Activated B cell treated with CpG ODN at 0.5 μM for 24 hours (primary cell): ENCODE measurements at regions not wholly inside any gene's neighbourhood (a gene's known extent, or its start where the extent isn't known, plus 50 kb on each side); places are given as distances from the start of the nearest gene placed in this dataset.

ENCODE experiments used
- ATAC-seq: fragments of 200-7000 bp; cut with Tn5 transposase; one replicate; pipeline ENCODE4 v1.10.0; 2021; ENCODE audit warnings: low read depth, mild to moderate bottlenecking, moderate library complexity
- CTCF ChIA-PET: fragments of 350-600 bp; sonication (Branson Sonifier 250); formaldehyde crosslinking; loops from one replicate; lab custom pipeline; 2021; ENCODE audit warnings: antibody characterized with exemption; lab: Charles Lee
- POLR2A ChIA-PET: fragments of 350-600 bp; sonication (Branson Sonifier 250); formaldehyde crosslinking; loops from one replicate; lab custom pipeline; 2021; ENCODE audit warnings: antibody characterized with exemption; lab: Charles Lee
- DNase-seq: peaks from one replicate; pipeline ENCODE4 v3.0.0; 2022
- H3K27ac Mint-ChIP-seq: one replicate; pipeline ENCODE4 v1.8.0; 2020; ENCODE audit warnings: mixed read lengths
- H3K27me3 Mint-ChIP-seq: one replicate; pipeline ENCODE4 v1.8.0; 2021; ENCODE audit warnings: mixed read lengths
- H3K36me3 Mint-ChIP-seq: one replicate; pipeline ENCODE4 v1.8.0; 2021; ENCODE audit warnings: low read depth, mixed read lengths
- H3K4me1 Mint-ChIP-seq: one replicate; pipeline ENCODE4 v1.8.0; 2021; ENCODE audit warnings: mixed read lengths
- H3K4me3 Mint-ChIP-seq: one replicate; pipeline ENCODE4 v1.8.0; 2020; ENCODE audit warnings: mild to moderate bottlenecking, mixed read lengths
- H3K9me3 Mint-ChIP-seq: one replicate; pipeline ENCODE4 v1.8.0; 2020; ENCODE audit warnings: mixed read lengths
- intact Hi-C: fragments of 100-400 bp; cut with micrococcal nuclease; formaldehyde crosslinking; loops from one replicate; pipeline ENCODE4 v1.15.1; 2024
- TF ChIP-seq, protein P1 (sequence below): fragments of 200-600 bp; IDR thresholded peaks from one replicate; pipeline ENCODE4 v1.8.0; 2022; ENCODE audit warnings: antibody characterized with exemption, mild to moderate bottlenecking

DNA sequence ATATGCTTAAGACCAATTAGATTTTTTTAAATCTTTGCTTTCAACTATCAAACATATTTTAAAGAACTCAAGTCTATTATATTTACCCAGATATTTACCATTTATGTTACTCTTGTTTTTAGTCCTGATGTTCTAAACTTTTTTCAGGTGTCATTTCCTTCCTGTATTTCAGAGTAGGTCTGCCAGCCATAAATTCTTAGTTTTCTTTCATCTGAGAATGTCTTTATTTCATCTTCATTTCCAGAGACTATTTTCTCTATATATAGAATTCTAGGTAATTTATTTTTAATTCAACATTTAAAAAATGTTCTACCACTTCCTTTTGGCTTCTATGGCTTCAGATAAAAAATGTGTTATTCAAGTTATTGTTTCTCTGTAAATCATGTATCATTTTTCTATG, 218.2 kb upstream of the AMIGO2 start:
- no peaks in the 10 kb centered on the region for H3K27me3 Mint-ChIP-seq
- H3K9me3 Mint-ChIP-seq, result peaks cover 13% of the 10 kb centered on the region
- H3K27ac Mint-ChIP-seq, result no peak overlapping the region
- POLR2A ChIA-PET, result interaction anchor here (0.6 to 2.9 kb wide), 4 partner anchors 9 to 1122 kb away, joined by 3 to 11 read pairs (median 6); no protein-coding TSS in a partner anchor
- DNase-seq, result no peak
- no peak for ATAC-seq
- no peak overlapping the region for H3K4me3 Mint-ChIP-seq
- TF ChIP-seq, protein P1, sequence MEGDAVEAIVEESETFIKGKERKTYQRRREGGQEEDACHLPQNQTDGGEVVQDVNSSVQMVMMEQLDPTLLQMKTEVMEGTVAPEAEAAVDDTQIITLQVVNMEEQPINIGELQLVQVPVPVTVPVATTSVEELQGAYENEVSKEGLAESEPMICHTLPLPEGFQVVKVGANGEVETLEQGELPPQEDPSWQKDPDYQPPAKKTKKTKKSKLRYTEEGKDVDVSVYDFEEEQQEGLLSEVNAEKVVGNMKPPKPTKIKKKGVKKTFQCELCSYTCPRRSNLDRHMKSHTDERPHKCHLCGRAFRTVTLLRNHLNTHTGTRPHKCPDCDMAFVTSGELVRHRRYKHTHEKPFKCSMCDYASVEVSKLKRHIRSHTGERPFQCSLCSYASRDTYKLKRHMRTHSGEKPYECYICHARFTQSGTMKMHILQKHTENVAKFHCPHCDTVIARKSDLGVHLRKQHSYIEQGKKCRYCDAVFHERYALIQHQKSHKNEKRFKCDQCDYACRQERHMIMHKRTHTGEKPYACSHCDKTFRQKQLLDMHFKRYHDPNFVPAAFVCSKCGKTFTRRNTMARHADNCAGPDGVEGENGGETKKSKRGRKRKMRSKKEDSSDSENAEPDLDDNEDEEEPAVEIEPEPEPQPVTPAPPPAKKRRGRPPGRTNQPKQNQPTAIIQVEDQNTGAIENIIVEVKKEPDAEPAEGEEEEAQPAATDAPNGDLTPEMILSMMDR, result no peak
- H3K4me1 Mint-ChIP-seq, result peaks cover 30% of the 10 kb centered on the region
- CTCF ChIA-PET, result interaction anchor here (0.8 kb wide), 1 partner anchor 28 kb away, joined by 3 read pairs; no protein-coding TSS in a partner anchor
- intact Hi-C loops, result no loop called here
- H3K36me3 Mint-ChIP-seq, result peaks cover 18% of the 10 kb centered on the region

DNA sequence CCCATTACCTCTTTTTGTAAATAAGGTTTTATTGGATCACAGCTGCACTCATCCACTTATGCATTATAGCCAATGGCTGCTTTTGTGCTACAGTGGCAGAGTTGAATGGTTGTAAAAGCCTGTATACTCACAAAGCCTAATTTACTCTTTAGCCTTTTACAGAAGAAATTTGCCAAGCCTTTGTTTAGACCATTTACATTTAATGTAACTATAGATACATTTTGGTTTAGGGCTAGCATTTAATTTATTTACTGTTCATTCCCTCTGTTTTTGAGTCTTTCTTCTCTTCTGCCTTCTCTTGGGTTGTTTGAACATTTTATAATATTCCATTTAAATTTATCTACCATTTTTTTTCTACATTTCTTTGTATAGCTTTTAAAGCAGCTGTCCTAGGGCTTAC, 217.1 kb upstream of the AMIGO2 start:
- ATAC-seq (no peak), DNase-seq (no peak)
- ChIA-PET CTCF (interaction anchor here (0.9 kb wide), 1 partner anchor 10 kb away, joined by 3 read pairs; no protein-coding TSS in a partner anchor), POLR2A (interaction anchor here (1.2 to 2.9 kb wide), 2 partner anchors 10 to 79 kb away, joined by 3 to 11 read pairs; no protein-coding TSS in a partner anchor)
- H3K36me3 Mint-ChIP-seq, result peaks cover 12% of the 10 kb centered on the region
- intact Hi-C loops, result no loop called here
- TF ChIP-seq, protein P1, result no peak
- H3K9me3 Mint-ChIP-seq, result peaks cover 10% of the 10 kb centered on the region
- no peak overlapping the region for H3K4me3 Mint-ChIP-seq
- H3K27ac Mint-ChIP-seq, result no peak overlapping the region
- peaks cover 18% of the 10 kb centered on the region for H3K4me1 Mint-ChIP-seq
- no peaks in the 10 kb centered on the region for H3K27me3 Mint-ChIP-seq

DNA sequence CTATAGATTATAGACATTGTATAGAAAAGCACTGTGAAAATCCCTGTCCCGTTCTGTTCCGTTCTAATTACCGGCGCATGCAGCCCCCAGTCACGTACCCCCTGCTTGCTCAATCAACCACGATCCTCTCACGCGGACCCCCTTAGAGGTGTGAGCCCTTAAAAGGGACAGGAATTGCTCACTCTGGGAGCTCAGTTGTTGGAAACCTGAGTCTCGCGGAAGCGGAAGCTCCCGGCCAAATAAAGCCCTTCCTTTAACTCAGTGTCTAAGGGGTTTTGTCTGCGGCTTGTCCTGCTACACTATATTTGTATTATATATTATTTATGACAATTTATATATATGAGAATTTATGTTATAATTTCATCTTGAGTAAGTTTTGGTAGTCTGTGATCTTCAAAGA, 213.6 kb upstream of the AMIGO2 start:
- ChIA-PET POLR2A (interaction anchor here (0.7 kb wide), 1 partner anchor 14 kb away, joined by 18 read pairs; no protein-coding TSS in a partner anchor), CTCF (no interaction called here)
- DNase-seq (no peak), ATAC-seq (no peak)
- Mint-ChIP-seq H3K36me3 (no peaks in the 10 kb centered on the region), H3K27ac (no peak overlapping the region), H3K27me3 (no peaks in the 10 kb centered on the region), H3K9me3 (no peaks in the 10 kb centered on the region), H3K4me1 (peaks cover 5% of the 10 kb centered on the region), H3K4me3 (no peak overlapping the region)
- intact Hi-C loops, result no loop called here
- TF ChIP-seq, protein P1, result no peak

DNA sequence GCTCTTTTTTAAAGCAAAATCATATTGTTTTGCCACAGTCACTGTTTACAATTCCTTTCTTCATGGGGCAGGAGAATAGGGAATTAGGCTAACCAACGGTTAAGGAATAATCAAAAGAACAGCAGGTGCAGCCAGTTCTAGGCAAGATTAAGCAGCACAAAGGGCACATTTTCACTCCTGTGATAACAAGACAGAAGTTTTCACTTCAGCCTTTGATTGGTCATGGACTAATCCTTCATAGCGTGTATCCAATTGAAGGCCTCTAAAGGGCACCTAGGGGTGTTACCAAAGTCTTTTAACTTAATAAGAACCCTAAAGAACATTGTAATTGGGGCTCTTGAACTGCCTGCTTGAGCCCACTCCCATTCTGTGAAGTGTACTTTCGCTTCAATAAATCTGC, 206.9 kb upstream of the AMIGO2 start:
- CTCF ChIA-PET, result no interaction called here
- Mint-ChIP-seq H3K36me3 (no peaks in the 10 kb centered on the region), H3K27me3 (no peaks in the 10 kb centered on the region), H3K27ac (no peak overlapping the region), H3K4me1 (no peaks in the 10 kb centered on the region), H3K4me3 (no peak overlapping the region), H3K9me3 (no peaks in the 10 kb centered on the region)
- DNase-seq (no peak), ATAC-seq (no peak)
- POLR2A ChIA-PET, result no interaction called here
- intact Hi-C loops, result no loop called here
- TF ChIP-seq, protein P1, result no peak
